ENCODE measurements at regions not wholly inside any gene's neighbourhood (a gene's known extent, or its start where the extent isn't known, plus 50 kb on each side); places are given as distances from the start of the nearest gene placed in this dataset.

DNA sequence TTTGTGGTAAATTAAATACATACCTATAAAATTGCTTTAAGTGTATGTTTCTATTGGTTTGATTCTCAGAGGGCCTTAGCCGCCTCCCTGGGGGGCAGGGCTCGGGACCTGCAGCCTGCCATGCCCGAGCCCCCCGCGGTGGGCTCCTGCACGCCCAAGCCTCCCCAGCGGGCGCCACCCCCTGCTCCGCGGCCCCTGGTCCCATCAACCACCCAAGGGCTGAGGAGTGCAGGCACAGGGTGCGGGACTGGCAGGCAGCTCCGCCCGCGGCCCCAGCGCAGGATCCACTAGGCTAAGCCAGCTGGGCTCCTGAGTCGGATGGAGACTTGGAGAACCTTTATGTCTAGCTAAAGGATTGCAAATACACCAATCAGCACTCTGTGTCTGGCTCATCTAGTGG lies 108.3 kb upstream of the INPP4B start:
- TF ChIP-seq, protein P1, sequence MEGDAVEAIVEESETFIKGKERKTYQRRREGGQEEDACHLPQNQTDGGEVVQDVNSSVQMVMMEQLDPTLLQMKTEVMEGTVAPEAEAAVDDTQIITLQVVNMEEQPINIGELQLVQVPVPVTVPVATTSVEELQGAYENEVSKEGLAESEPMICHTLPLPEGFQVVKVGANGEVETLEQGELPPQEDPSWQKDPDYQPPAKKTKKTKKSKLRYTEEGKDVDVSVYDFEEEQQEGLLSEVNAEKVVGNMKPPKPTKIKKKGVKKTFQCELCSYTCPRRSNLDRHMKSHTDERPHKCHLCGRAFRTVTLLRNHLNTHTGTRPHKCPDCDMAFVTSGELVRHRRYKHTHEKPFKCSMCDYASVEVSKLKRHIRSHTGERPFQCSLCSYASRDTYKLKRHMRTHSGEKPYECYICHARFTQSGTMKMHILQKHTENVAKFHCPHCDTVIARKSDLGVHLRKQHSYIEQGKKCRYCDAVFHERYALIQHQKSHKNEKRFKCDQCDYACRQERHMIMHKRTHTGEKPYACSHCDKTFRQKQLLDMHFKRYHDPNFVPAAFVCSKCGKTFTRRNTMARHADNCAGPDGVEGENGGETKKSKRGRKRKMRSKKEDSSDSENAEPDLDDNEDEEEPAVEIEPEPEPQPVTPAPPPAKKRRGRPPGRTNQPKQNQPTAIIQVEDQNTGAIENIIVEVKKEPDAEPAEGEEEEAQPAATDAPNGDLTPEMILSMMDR (conservative IDR thresholded peaks at IDR 0.05), result no peak
- H2BK15ac ChIP-seq (ENCODE audit: low read depth, low read length), result no peak overlapping the region
- H4K91ac ChIP-seq (ENCODE audit: insufficient read length, low read depth, low read length), result no peak overlapping the region
- H3K56ac ChIP-seq (ENCODE audit: insufficient read length, low read depth, low read length), result no peak overlapping the region
- WGBS (ENCODE audit: extremely low coverage, insufficient read length, low lambda C conversion rate), result no CpG with 5 or more reads among the region's 16 CpGs
- H4K5ac ChIP-seq (ENCODE audit: insufficient read length, low read depth, low read length), result no peak overlapping the region
- Mint-ChIP-seq H3K27me3 (ENCODE audit: low read depth) (no peaks in the 10 kb centered on the region), H3K4me3 (no peak overlapping the region), H3K9me3 (peaks cover 13 to 14% of the 10 kb centered on the region in 2 experiments), H3K27ac (no peak overlapping the region), H3K36me3 (ENCODE audit: insufficient read depth in 1 of 3, low read depth in 3 of 3) (peaks cover 0 to 14% (median 6%) of the 10 kb centered on the region in 3 experiments; a peak in 5 of 7 replicates), H3K4me1 (peaks cover 8% of the 10 kb centered on the region in 2 experiments; a peak in 3 of 4 replicates)
- H3K18ac ChIP-seq (ENCODE audit: insufficient read length, low read depth, low read length), result no peak overlapping the region
- H3K9me3 ChIP-seq (ENCODE audit: control insufficient read depth, low read depth, low read length), result no peaks in the 10 kb centered on the region
- no peaks in the 10 kb centered on the region for H3K27me3 ChIP-seq (ENCODE audit: insufficient read depth, low read length)
- H3K4me2 ChIP-seq (ENCODE audit: insufficient read depth, insufficient read length, low read length), result no peak overlapping the region
- no peak overlapping the region for H3K27ac ChIP-seq (ENCODE audit: insufficient read length, low read depth, low read length)
- H3K4ac ChIP-seq (ENCODE audit: low read depth, low read length), result no peak overlapping the region
- H2BK5ac ChIP-seq (ENCODE audit: insufficient read length, low read length), result no peak overlapping the region
- no peaks in the 10 kb centered on the region for H3K4me1 ChIP-seq (ENCODE audit: insufficient read depth, low read length)
- no peak overlapping the region for H2AFZ ChIP-seq (ENCODE audit: low read length)
- H3T11ph ChIP-seq (ENCODE audit: low read length), result no peak overlapping the region
- H2AK5ac ChIP-seq (ENCODE audit: insufficient read length, low read length), result no peak overlapping the region
- H3K79me2 ChIP-seq (ENCODE audit: insufficient read depth, low read length), result no peaks in the 10 kb centered on the region
- H2BK12ac ChIP-seq (ENCODE audit: insufficient read length, low read depth, low read length), result no peak overlapping the region
- H3K23ac ChIP-seq (ENCODE audit: insufficient read length, low read depth, low read length), result no peak overlapping the region
- H3K79me1 ChIP-seq (ENCODE audit: insufficient read depth, low read depth, low read length, poor library complexity, severe bottlenecking), result no peaks in the 10 kb centered on the region
- H3K23me2 ChIP-seq (ENCODE audit: insufficient read length, low read depth, low read length, poor library complexity, severe bottlenecking), result no peaks in the 10 kb centered on the region
- no peak overlapping the region for H4K8ac ChIP-seq (replicated peaks; ENCODE audit: insufficient read length, low read depth, low read length)
- no peak for DNase-seq
- no peak overlapping the region for H2BK120ac ChIP-seq (ENCODE audit: low read depth, low read length, poor library complexity, severe bottlenecking)
- H3K9ac ChIP-seq (ENCODE audit: extremely low read depth, insufficient read length, low read length), result no peak overlapping the region
- no peak overlapping the region for H3K14ac ChIP-seq (ENCODE audit: insufficient read depth, low read length)
- no peak overlapping the region for H2BK20ac ChIP-seq (ENCODE audit: low read depth, low read length, poor library complexity, severe bottlenecking)
- H4K20me1 ChIP-seq (ENCODE audit: control insufficient read depth, insufficient read depth, insufficient read length), result no peaks in the 10 kb centered on the region

Data from H9 (cell line).